ENCODE measurements at regions not wholly inside any gene's neighbourhood (a gene's known extent, or its start where the extent isn't known, plus 50 kb on each side); places are given as distances from the start of the nearest gene placed in this dataset.
"Not testable (repeated sequence)": the region's sequence is repeated elsewhere in the genome, so short reads cannot be mapped to it uniquely, and the experiment has no call there.

DNA sequence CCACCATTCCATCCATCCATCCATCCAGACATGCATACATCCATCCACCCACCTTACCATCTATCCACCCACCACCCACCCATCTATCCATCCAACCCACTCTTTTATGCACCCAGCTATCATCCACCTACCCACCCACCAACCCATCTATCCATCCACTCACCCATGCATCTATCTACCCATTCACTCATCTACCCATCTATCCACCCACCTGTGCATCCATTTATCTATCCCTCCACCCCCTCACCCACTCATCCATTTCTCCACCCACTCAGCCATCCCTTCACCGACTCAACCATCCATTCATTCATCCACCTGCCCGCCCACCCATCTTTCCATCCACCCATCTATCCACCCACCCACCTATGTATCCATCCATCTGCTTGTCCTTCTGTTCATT, 186.4 kb upstream of the OSBPL11 start:
- H3K27ac ChIP-seq; H3K4me3 ChIP-seq (replicated peaks in 1 of 3); H3K36me3 ChIP-seq; H3K9me3 ChIP-seq; H3K27me3 ChIP-seq; H3K4me1 ChIP-seq; DNase-seq; intact Hi-C loops (cut with DNase I): not testable (repeated sequence)
- WGBS, 2 donors = 87 to 92% methylated on average over 2 of the region's 2 CpGs

DNA sequence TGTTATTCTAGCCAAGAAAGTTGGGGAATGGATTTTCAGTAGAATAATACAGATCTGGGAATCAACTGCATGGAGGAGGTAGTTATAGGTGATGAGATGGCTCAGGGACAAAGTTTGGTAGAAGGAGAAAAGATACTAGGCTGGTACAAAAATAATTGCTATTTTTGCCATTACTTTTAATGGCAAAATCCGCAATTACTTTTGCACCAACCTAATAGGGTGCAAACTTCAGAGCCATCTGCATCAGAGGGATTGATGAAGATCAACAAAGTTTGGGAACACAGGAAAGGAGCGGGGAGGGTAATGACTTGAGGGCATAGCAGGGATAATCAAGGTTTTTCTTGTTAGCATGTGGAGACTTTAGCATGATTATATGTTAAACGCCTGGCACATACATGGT, 178.7 kb upstream of the ROPN1B start:
- H3K36me3 ChIP-seq; DNase-seq; H3K4me1 ChIP-seq; H3K27ac ChIP-seq; intact Hi-C loops (cut with DNase I); H3K9me3 ChIP-seq; H3K4me3 ChIP-seq (replicated peaks in 1 of 3); H3K27me3 ChIP-seq: not testable (repeated sequence)
- 94 to 95% methylated on average over 3 of the region's 3 CpGs for WGBS, 2 donors

DNA sequence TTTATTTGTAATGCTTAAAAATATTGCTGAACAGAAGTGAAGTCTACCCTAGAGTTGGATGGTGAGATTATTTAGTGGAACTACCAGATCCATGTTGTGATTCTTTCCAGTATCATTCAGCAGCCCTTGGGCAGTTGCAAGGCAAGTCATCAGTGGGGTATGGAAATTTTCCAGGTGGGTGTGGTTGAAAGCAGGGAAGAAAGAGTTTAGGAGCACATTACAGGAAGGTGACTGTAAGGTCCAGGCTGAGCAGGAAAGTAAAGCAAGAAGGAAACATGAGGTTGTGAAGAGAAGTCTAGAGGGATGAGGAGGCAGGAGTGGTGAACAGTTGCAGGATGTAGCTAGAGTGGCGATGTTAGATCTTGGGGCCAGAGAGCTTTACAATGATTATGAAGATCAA, 178.0 kb upstream of the ROPN1B start:
- intact Hi-C loops (cut with DNase I); H3K36me3 ChIP-seq; H3K27me3 ChIP-seq; H3K4me3 ChIP-seq (replicated peaks in 1 of 3); DNase-seq; H3K4me1 ChIP-seq; H3K9me3 ChIP-seq; H3K27ac ChIP-seq: not testable (repeated sequence)
- 96 to 97% methylated on average over 1 of the region's 1 CpG for WGBS, 2 donors

DNA sequence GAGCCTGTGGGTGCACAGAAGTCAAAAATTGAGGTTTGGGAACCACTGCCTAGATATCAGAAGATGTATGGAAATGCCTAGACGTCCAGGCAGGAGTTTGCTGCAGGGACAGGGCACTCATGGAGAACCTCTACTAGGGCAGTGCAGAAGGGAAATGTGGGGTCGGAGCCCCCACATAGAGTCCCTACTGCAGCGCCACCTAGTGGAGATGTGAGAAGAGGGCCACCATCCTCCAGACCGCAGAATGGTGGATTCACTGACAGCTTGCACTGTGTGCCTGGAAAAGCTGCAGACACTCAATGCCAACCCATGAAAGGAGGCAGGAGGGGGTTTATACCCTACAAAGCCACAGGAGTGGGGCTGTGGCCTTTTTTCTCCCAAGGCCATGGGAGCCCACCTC, 159.0 kb upstream of the ROPN1B start:
- H3K9me3 ChIP-seq; H3K27me3 ChIP-seq; H3K4me1 ChIP-seq; H3K4me3 ChIP-seq (replicated peaks in 1 of 3); intact Hi-C loops (cut with DNase I); DNase-seq; H3K27ac ChIP-seq; H3K36me3 ChIP-seq: not testable (repeated sequence)
- WGBS, 2 donors = 71 to 74% methylated on average over 3 to 4 of the region's 4 CpGs

DNA sequence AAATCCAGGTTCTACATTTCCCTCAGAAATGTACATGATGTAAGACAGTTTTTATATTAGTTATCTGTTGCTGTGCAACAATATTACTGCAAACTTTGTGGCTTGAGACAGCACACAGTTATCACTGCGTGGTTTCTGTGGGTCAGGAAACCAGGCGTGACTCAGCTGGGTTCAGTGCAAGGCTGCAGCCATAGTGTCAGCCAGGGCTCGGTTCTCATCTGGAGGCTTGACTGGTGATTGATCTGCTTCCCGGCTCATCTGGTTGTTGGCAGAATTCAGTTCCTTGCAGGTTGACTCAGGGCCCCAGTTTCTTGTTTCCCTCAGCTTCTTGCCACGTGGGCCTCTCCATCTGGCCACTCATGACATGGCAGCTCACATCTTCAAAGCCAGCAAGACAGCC, 146.8 kb upstream of the ROPN1B start:
- H3K4me3 ChIP-seq (replicated peaks in 1 of 3); H3K4me1 ChIP-seq; DNase-seq; H3K9me3 ChIP-seq; H3K27ac ChIP-seq; H3K36me3 ChIP-seq; H3K27me3 ChIP-seq; intact Hi-C loops (cut with DNase I): not testable (repeated sequence)
- 67 to 79% methylated on average over 5 of the region's 5 CpGs for WGBS, 2 donors

DNA sequence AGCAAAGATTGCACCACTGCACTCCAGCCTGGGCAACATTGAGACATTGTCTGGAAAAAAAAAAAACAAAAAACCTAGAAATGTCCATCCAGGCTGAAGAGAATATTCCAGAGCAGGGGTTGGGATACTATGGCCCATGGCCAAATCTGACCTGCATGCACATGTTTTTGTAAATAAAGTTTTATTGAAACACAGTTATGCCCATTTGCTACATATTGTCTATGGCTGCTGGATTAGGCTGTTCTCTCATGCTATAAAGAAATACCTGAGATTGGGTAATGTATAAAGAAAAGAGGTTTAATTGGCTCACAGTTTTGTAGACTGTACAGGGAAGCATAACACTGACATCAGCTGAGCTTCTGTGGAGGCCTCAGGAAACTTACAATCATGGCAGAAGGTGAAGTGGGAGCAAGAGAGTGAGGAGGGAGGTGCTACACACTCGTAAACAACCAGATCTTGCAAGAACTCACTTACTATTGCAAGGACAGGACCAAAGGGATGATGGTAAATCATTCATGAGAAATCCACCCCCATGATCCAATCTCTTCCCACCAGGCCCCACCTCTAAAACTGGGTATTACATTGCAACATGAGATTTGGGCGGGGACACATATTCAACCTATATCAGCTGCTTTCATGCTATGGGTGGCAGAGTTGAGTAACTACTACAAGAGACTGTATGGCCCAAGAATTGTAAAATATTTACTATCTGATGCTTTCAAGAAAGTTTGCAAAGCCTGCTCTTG, 137.8 kb upstream of the ROPN1B start:
- H3K4me3 ChIP-seq (replicated peaks in 1 of 3); H3K4me1 ChIP-seq; H3K27ac ChIP-seq; DNase-seq; H3K36me3 ChIP-seq; H3K27me3 ChIP-seq; intact Hi-C loops (cut with DNase I); H3K9me3 ChIP-seq: not testable (repeated sequence)
- WGBS, 2 donors = 96 to 98% methylated on average over 2 of the region's 2 CpGs

DNA sequence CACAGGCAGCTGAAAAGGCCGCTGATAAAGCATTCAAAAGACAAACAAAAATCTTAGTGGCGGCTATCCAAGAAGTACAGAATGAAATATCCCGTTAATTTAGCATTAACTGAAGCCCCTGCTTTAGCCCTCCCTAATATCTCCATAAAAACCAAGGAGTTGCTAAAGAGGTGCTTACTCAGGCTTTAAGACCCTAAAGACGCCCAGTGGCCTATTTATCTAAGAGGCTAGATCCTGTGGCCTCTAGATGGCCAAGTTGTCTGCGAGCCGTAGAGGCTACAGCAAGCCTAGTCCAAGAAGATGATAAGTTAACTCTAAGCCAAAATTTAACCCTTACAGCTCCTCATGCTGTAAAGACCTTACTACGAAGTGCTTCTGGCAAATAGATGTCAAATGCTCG, 133.4 kb upstream of the ROPN1B start:
- H3K36me3 ChIP-seq; H3K4me1 ChIP-seq; intact Hi-C loops (cut with DNase I); H3K9me3 ChIP-seq; H3K27me3 ChIP-seq; DNase-seq; H3K27ac ChIP-seq; H3K4me3 ChIP-seq (replicated peaks in 1 of 3): not testable (repeated sequence)
- 65 to 67% methylated on average over 8 of the region's 8 CpGs for WGBS, 2 donors

DNA sequence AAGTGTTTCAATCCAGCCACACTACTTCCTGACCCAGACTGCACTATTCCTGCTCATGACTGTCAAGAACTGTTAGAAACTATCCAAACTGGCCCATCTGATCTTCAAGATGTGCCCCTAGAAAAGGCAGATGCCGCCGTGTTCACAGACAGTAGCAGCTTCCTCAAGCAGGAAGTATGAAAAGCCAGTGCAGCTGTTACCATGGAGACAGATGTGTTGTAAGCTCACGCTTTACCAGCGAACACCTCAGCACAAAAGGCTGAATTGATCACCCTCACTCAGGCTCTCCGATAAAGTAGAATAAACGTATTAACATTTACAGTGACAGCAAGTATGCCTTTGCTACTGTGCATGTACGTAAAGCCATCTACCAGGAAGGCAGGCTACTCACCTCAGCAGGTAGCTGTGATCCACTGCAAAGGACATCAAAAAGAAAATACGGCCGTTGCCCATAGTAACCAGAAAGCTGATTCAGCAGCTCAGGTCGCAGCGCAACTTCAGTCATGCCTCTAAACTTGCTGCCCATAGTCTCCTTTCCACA, 132.9 kb upstream of the ROPN1B start:
- H3K36me3 ChIP-seq; H3K4me1 ChIP-seq; H3K27ac ChIP-seq; intact Hi-C loops (cut with DNase I); H3K27me3 ChIP-seq; H3K4me3 ChIP-seq (replicated peaks in 1 of 3); H3K9me3 ChIP-seq: not testable (repeated sequence)
- WGBS, 2 donors = 18 to 20% methylated on average over 11 of the region's 11 CpGs
- peak; percentile 59 for DNase-seq

DNA sequence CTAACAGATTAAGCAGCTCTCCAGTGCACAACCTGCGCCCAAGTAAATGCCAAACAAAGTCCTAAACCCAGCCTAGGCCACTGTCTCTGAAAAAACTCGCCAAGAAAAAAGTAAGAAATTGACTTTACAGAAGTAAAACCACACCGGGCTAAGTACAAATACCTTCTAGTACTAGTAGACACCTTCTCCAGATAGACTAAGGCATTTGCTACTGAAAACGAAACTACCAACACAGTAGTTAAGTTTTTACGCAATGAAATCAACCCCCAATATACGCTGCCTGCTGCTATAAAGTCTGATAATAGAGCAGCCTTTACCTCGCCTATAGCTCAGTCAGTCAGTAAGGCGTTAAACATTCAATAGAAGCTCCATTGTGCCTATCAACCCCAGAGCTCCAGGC, 132.2 kb upstream of the ROPN1B start:
- DNase-seq; H3K36me3 ChIP-seq; H3K27ac ChIP-seq; H3K27me3 ChIP-seq; H3K4me1 ChIP-seq; H3K9me3 ChIP-seq; intact Hi-C loops (cut with DNase I); H3K4me3 ChIP-seq (replicated peaks in 1 of 3): not testable (repeated sequence)
- 88 to 92% methylated on average over 7 to 8 of the region's 8 CpGs for WGBS, 2 donors

DNA sequence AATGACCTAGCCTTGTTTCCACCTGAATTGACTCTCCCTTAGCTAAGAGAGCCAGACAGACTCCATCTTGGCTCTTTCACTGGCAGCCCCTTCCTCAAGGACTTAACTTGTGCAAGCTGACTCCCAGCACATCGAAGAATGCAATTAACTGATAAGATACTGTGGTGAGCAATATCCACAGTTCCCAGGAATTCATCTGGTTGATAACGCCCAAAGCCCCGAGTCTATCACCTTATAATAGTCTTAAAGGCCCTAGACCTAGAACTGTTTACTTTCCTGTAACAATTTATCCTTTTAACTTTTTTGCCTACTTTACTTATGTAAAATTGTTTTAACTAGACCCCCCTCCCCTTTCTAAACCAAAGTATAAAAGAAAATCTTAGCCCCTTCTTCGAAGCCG, 130.1 kb upstream of the ROPN1B start:
- DNase-seq; H3K9me3 ChIP-seq; H3K27ac ChIP-seq; H3K36me3 ChIP-seq; H3K27me3 ChIP-seq; intact Hi-C loops (cut with DNase I); H3K4me3 ChIP-seq (replicated peaks in 1 of 3); H3K4me1 ChIP-seq: not testable (repeated sequence)
- 54 to 64% methylated on average over 5 of the region's 5 CpGs for WGBS, 2 donors

DNA sequence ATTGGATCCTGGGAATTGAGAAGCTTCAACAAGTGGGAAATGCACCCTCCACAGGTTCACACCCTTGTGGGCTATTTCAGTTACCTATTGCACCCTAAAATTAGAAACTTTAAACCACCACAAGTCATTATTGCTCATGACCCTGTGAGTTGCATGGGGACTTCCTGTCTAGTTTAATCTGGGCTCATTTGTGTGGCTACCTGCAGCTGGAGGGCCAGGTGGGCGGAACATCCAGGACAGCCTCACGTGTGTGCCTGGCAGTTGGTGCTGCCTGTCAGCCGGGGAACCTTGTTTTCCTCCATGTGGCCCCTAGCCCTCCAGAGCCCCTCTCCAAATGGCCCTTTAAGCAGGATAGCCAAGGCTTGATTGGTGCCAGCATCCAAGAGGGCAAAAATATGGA, 128.5 kb upstream of the ROPN1B start:
- H3K27ac ChIP-seq; intact Hi-C loops (cut with DNase I); H3K36me3 ChIP-seq; H3K4me1 ChIP-seq; DNase-seq; H3K27me3 ChIP-seq; H3K9me3 ChIP-seq; H3K4me3 ChIP-seq (replicated peaks in 1 of 3): not testable (repeated sequence)
- WGBS, 2 donors = 97 to 100% methylated on average over 1 to 3 of the region's 3 CpGs

DNA sequence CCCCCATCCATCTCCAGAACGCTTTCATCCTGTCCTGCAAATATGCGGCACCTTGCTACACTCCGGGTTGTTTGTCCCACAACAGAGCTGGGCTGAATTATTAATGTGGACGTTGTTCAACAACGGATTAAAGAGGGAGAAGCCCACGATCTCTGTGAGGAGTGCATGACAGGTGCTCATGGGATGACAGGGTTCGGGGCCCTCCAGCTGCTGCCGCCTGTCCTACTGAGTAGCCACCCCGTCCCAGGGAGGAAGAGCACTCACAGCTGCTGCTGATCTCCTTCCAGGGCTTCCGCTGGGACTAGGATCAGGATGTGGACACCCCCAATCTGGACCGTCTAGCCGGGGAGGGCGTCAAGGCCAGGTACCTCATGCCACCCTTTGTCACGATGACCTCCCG, 121.0 kb upstream of the ROPN1B start:
- H3K36me3 ChIP-seq; intact Hi-C loops (cut with DNase I); H3K4me3 ChIP-seq (replicated peaks in 1 of 3); H3K27ac ChIP-seq; H3K27me3 ChIP-seq; DNase-seq; H3K4me1 ChIP-seq; H3K9me3 ChIP-seq: not testable (repeated sequence)
- 95 to 96% methylated on average over 14 to 15 of the region's 15 CpGs for WGBS, 2 donors

DNA sequence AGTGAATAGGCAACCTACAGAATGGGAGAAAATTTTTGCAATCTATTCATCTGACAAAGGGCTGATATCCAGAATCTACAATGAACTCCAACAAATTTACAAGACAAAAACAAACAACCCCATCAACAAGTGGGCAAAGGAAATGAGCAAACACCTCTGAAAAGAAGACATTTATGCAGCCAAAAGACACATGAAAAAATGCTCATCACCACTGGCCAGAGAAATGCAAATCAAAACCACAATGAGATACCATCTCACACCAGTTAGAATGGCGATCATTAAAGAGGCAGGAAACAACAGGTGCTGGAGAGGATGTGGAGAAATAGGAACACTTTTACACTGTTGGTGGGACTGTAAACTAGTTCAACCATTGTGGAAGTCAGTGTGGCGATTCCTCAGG, 114.0 kb upstream of the ROPN1B start:
- intact Hi-C loops (cut with DNase I); H3K4me3 ChIP-seq (replicated peaks in 1 of 3); DNase-seq; H3K27me3 ChIP-seq; H3K9me3 ChIP-seq; H3K4me1 ChIP-seq; H3K27ac ChIP-seq; H3K36me3 ChIP-seq: not testable (repeated sequence)
- 93 to 94% methylated on average over 2 of the region's 2 CpGs for WGBS, 2 donors

All from thyroid gland (tissue), 4 donors.